ENCODE measurements at regions not wholly inside any gene's neighbourhood (a gene's known extent, or its start where the extent isn't known, plus 50 kb on each side); places are given as distances from the start of the nearest gene placed in this dataset.

GRCh38 chr4:117477925-117478324 is 392.5 kb upstream of the TRAM1L1 start:
- no peak overlapping the region for H3K4me3 ChIP-seq (replicated peaks; ENCODE audit: low read depth, low read length)
- DNase-seq (ENCODE audit: extremely low read depth, low read depth) = no peak
- no peak for TF ChIP-seq CTCF (IDR thresholded peaks at IDR 0.05; ENCODE audit: low read depth, low read length, missing control alignments)

GRCh38 chr4:117478702-117479101 is 393.3 kb upstream of the TRAM1L1 start:
- no peak for DNase-seq (ENCODE audit: extremely low read depth, low read depth)
- no peak for TF ChIP-seq CTCF (IDR thresholded peaks at IDR 0.05; ENCODE audit: low read depth, low read length, missing control alignments)
- H3K4me3 ChIP-seq (replicated peaks; ENCODE audit: low read depth, low read length) = no peak overlapping the region

GRCh38 chr4:117479673-117480072 is 394.3 kb upstream of the TRAM1L1 start:
- no peak for DNase-seq (ENCODE audit: extremely low read depth, low read depth)
- no peak overlapping the region for H3K4me3 ChIP-seq (replicated peaks; ENCODE audit: low read depth, low read length)
- no peak for TF ChIP-seq CTCF (IDR thresholded peaks at IDR 0.05; ENCODE audit: low read depth, low read length, missing control alignments)

GRCh38 chr4:117481742-117482141 is 396.4 kb upstream of the TRAM1L1 start:
- no peak overlapping the region for H3K4me3 ChIP-seq (replicated peaks; ENCODE audit: low read depth, low read length)
- no peak for TF ChIP-seq CTCF (IDR thresholded peaks at IDR 0.05; ENCODE audit: low read depth, low read length, missing control alignments)
- DNase-seq (ENCODE audit: extremely low read depth, low read depth) = no peak

- DNase-seq (ENCODE audit: extremely low read depth, low read depth) = no peak
- H3K4me3 ChIP-seq (replicated peaks; ENCODE audit: low read depth, low read length) = no peak overlapping the region
- no peak for TF ChIP-seq CTCF (IDR thresholded peaks at IDR 0.05; ENCODE audit: low read depth, low read length, missing control alignments)
These were observed 403.3 kb upstream of the TRAM1L1 start for GRCh38 chr4:117488692-117489091.

- TF ChIP-seq CTCF (IDR thresholded peaks at IDR 0.05; ENCODE audit: low read depth, low read length, missing control alignments) = no peak
- no peak for DNase-seq (ENCODE audit: extremely low read depth, low read depth)
- no peak overlapping the region for H3K4me3 ChIP-seq (replicated peaks; ENCODE audit: low read depth, low read length)
These were observed 403.7 kb upstream of the TRAM1L1 start for GRCh38 chr4:117489107-117489506.

GRCh38 chr4:117491516-117491915 is 406.1 kb upstream of the TRAM1L1 start:
- H3K4me3 ChIP-seq (replicated peaks; ENCODE audit: low read depth, low read length) = no peak overlapping the region
- TF ChIP-seq CTCF (IDR thresholded peaks at IDR 0.05; ENCODE audit: low read depth, low read length, missing control alignments) = no peak
- no peak for DNase-seq (ENCODE audit: extremely low read depth, low read depth)

All from HFF-Myc (cell line).